Colon (tissue), 2 donors: ENCODE measurements at regions not wholly inside any gene's neighbourhood (a gene's known extent, or its start where the extent isn't known, plus 50 kb on each side); places are given as distances from the start of the nearest gene placed in this dataset.
"Not testable (repeated sequence)": the region's sequence is repeated elsewhere in the genome, so short reads cannot be mapped to it uniquely, and the experiment has no call there.

Source experiments
- FAIRE-seq: peaks from 2 replicates; lab custom pipeline; 2012; peaks lifted over from hg19 to GRCh38; lab: Jason Lieb, UNC
- donor health status: control.
- donor health status: control.

- FAIRE-seq: no peak
Measured at GRCh38 chr3:144931590-144931989, 960.0 kb downstream of the DIPK2A start.

DNA sequence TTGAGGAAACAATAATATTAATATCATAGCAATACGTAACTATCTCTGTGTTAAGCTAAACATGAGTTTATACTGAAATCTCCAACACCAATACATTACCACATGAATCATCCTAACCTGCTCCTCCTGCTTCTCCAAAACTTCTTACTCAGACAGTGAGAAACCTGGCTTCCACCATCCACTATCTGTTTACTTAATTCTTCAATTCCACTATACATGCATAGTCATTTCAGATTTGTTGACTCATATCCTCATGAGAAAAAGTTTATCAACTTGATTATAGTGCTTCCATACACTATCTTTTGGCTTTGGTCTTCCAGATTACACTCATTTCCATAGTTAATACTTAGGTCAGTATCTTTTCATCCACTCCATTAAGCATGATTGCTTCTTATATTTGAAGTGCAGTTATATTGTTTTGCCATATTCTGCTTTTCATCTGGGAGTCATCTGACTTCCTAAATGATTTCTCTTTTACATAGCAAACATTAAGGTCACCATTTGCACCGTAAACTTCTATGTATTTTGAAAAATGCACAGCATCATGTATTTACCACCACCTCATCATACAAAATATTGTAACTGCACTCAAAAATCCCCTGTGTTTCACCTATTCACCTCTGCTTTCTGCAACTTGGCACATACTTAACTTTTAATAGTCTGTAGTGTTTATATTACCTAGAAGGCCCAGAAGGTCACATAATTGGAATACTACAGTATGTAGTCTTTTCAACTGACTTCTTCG is 970.6 kb downstream of the DIPK2A start:
- FAIRE-seq: no peak

DNA sequence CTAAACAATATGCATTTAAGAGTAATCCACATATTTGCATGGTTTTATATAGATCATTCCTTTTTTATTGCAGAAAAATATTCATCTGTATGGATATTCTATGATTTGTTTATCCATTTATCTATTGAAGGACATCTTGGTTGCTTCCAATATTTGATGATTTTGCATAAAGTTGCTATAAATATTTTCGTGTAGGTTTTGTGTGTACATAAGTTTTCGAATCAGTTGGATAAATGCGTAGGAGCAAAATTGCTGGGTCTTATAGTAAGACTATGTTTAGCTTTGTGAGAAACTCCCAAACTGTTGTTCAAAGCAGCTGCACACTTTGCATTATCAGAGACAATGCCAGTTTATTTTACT is 971.2 kb downstream of the DIPK2A start:
- FAIRE-seq: no peak

DNA sequence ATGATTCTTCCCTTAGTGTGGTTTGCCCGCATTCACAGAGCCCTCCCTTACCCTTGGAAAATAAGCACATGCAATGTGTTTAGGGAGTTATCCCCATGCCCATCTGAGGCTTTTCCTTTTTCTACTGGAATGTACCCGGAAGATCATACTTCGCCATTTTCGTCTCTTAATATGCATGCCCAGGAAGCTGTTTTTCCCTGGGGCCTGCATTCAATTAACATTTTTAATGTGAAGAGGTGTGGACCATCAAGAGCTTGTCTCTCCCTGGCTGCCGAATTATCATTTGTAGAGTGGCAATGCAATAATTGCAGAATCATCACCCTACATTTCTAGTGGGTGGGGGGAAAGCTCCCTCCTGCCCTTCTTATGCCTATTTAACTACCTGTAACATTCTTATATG is 976.3 kb downstream of the DIPK2A start:
- no peak for FAIRE-seq

GRCh38 chr3:144948711-144949110 is 977.1 kb downstream of the DIPK2A start:
- no peak for FAIRE-seq

DNA sequence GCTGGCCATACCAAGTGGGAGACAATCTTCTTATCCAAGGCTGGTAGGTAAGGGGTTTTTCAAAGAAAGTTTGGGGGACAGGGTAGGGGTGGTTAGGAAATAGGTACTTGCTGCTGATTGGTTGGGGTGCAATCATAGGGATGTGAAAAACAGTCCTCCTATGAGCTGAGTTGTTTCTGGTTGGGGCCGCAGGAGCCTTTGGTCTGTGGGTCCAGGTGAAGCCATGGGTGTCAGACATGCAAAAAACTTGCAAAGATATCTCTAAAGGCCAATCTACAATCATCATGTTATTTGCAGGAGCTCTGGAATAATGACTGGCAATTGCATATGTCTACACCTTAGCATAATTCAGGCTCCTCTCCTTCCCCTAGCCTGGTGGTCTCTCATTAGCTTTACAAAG is 982.3 kb downstream of the DIPK2A start:
- FAIRE-seq: no peak

DNA sequence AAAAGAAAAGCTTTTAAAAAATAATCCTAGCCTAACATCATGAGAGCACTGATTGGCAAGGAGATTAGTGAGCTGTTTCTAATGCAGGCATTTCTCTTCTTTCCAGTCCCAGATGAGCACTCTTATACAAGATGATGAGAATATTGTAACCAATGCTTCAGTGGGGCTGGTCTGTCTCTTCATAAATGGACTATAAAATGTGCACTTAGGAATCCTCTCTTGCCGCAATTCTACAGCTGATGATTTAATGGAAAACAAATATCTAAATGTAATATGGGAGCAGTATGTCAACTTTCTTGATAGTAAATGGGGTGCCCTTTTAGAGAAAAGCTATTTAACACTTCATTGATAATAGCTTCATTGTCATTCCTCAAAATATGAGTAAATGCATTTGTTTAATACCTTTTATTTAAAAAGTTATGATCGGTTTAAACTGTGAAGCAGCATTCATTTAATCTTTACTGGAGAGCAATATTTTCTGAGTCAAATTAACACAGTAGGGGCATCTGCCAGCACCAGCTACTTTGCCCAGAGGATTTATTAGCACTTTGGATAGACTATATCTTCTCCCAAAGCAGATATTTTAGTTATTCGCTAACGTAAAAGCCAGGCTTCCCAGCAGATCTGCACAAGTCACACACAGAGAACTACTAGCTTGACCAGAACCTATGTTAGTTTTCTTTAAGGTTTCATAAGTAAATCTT is 985.9 kb downstream of the DIPK2A start:
- FAIRE-seq: no peak

- FAIRE-seq: no peak
Measured at GRCh38 chr3:144963810-144964209, 992.2 kb downstream of the DIPK2A start.

- no peak for FAIRE-seq
Measured at GRCh38 chr3:144966560-144966959, 994.9 kb downstream of the DIPK2A start.

DNA sequence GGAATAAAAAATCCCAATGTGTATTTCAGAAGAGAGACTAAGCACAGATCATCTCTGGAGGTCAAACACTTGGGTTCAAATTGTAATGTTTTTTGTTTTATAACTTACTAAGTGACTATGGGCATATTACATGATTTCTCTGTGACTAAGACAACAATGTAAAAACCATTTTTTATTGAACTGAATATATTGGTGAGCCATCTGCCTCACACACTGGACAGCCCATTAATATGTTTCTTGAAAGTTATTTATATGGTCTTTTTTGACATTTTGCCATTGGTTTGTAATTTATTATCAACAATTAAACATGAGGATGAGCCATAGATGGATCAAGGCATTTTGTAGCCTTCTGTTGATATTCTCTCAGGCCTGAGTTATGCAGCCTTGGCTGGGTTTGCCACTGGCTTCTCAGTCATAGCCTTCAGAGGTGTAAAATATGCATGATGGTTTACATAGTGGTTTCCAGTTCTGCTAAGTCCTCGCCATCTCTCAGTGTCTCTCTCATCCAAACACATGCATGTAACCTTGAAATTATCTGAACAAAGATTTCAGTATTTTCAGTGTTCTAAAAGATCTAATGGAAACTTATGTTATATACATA is 997.2 kb downstream of the DIPK2A start:
- FAIRE-seq: no peak

DNA sequence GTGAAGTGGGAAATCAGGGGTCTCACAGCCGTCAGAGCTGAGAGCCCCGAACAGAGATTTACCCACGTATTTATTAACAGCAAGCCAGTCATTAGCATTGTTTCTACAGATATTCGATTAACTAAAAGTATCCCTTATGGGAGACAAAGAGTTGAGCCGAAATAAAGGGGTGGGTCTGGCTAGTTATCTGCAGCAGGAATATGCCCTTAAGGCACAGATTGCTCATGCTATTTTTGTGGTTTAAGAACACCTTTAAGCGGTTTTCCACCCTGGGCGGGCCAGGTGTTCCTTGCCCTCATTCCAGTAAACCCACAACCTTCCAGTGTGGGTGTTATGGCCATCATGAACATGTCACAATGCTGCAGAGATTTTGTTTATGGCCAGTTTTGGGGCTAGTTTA is 1012.9 kb downstream of the DIPK2A start:
- FAIRE-seq: not testable (repeated sequence)

- no peak for FAIRE-seq
Measured at GRCh38 chr3:144989807-144990206, 1018.2 kb downstream of the DIPK2A start.

- no peak for FAIRE-seq
Measured at GRCh38 chr3:144995856-144996255, 1024.2 kb downstream of the DIPK2A start.

GRCh38 chr3:145005427-145005826 is 1033.8 kb downstream of the DIPK2A start:
- FAIRE-seq: no peak

GRCh38 chr3:145006271-145006670 is 1034.6 kb downstream of the DIPK2A start:
- no peak for FAIRE-seq

DNA sequence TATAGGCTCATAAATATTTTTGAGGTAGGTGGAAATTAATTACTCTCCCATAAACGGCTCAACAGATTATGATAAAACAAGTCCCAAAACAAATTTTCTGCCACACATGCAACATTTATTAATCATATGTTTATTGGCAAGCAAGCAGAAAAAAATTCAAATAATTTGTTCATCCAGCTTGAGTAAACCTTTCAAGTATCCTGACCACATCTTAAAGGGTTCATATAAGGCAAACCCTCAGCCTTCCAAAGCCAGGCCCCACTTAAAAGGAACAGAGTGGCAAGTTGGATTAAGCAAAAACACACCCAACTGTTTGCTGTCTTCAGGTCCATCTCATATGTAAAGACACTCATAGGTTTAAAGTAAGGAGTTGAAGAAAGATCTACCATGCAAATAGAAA is 1042.3 kb downstream of the DIPK2A start:
- no peak for FAIRE-seq

DNA sequence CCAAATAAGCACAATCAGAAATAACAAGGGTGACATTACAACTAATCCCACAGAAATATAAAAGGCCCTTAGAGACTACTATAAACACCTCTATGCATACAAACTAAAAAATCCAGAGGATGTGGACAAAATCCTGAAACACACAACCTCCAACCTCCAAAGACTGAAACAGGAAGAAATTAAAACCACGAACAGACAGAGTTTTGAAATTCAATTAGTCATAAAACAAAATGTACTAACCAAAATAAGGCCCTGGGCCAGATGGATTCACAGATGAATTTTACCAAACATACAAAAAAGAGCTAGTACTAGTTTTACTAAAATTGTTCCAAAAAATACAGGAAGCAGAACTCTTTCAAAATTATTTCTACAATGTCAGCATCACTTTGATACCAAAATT is 1043.6 kb downstream of the DIPK2A start:
- no peak for FAIRE-seq

GRCh38 chr3:145017959-145018358 is 1046.3 kb downstream of the DIPK2A start:
- no peak for FAIRE-seq

- no peak for FAIRE-seq
Measured at GRCh38 chr3:145022447-145022846, 1050.8 kb downstream of the DIPK2A start.

DNA sequence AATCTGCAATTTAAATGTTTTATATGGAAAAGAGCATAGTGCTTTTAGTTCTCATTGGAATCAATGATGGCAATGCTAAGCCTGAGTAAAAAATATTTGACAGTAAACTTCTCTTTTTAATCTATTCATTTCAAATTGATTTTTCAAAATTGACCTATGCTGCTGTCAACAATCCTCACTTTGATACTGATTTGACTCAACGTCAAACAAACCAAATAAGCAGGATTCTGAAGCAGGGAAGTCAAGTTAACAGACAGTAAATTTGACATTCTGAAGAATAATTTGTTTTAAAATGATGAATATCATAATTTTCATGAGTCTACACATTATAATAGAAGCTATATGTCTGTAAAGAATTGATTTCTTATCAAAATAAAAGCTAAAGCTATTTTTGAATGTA is 1053.1 kb downstream of the DIPK2A start:
- no peak for FAIRE-seq

DNA sequence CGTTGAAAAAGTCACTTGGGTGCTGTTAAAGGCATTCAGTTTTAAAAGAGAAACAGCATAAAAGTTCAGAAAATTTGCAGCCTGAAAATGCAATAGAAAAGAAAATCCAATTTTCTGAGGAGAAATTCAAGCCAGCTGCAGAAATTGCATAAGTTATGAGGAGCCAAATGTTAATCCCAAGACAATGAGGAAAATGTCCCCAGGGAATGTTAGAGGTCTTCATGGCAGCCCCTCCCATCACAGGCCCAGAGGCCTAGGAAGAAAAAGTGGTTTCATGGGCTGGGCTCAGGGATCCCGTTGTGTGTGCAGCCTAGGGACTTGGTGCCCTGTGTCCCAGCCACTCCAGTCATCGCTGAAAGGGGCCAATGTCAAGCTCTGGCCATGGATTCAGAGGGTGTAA is 1055.6 kb downstream of the DIPK2A start:
- not testable (repeated sequence) for FAIRE-seq

GRCh38 chr3:145032791-145033190 is 1061.2 kb downstream of the DIPK2A start:
- no peak for FAIRE-seq

GRCh38 chr3:145035682-145036081 is 1064.1 kb downstream of the DIPK2A start:
- no peak for FAIRE-seq

DNA sequence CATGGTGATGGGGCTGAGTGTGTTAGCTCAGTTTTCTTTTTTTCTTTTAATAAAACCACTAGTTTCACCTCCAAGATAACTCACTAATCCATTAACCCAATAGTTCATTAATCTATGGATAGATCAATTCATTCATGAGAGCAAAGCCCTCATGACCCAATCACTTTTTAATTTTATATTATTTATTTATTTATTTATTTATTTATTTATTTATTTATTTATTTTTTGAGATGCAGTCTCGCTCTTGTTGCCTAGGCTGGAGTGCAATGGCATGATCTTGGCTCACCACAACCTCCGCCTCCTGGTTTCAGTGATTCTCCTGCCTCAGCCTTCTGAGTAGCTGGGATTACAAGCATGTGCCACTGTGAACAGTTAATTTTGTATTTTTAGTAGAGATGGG is 1082.4 kb downstream of the DIPK2A start:
- not testable (repeated sequence) for FAIRE-seq
